Glomerular endothelial cell (primary cell): ENCODE measurements at regions not wholly inside any gene's neighbourhood (a gene's known extent, or its start where the extent isn't known, plus 50 kb on each side); places are given as distances from the start of the nearest gene placed in this dataset.
"Not testable (repeated sequence)": the region's sequence is repeated elsewhere in the genome, so short reads cannot be mapped to it uniquely, and the experiment has no call there.

ENCODE experiments used
- DNase-seq: peaks from one replicate; pipeline ENCODE4 v3.0.0-alpha.2; 2011; ENCODE audit warnings: low read depth, low spot score; ENCODE audit errors: extremely low read depth

GRCh38 chr12:114864837-114865551, 181.0 kb upstream of the TBX3 start:
- no peak for DNase-seq

GRCh38 chr12:114863911-114864310, 179.9 kb upstream of the TBX3 start:
- DNase-seq, result no peak

- no peak for DNase-seq
Measured at GRCh38 chr12:114860969-114861368, 177.0 kb upstream of the TBX3 start.

GRCh38 chr12:114858388-114859146, 174.6 kb upstream of the TBX3 start:
- no peak for DNase-seq

- DNase-seq, result no peak
Measured at GRCh38 chr12:114855678-114856077, 171.7 kb upstream of the TBX3 start.

- no peak for DNase-seq
Measured at GRCh38 chr12:114852976-114853529, 169.1 kb upstream of the TBX3 start.

- no peak for DNase-seq
Measured at GRCh38 chr12:114851981-114852380, 168.0 kb upstream of the TBX3 start.

- DNase-seq, result no peak
Measured at GRCh38 chr12:114850661-114851275, 166.8 kb upstream of the TBX3 start.

- DNase-seq, result no peak
Measured at GRCh38 chr12:114848666-114849065, 164.7 kb upstream of the TBX3 start.

- no peak for DNase-seq
Measured at GRCh38 chr12:114847441-114848035, 163.6 kb upstream of the TBX3 start.

GRCh38 chr12:114846771-114847170, 162.8 kb upstream of the TBX3 start:
- no peak for DNase-seq

- DNase-seq, result no peak
Measured at GRCh38 chr12:114841557-114842251, 157.7 kb upstream of the TBX3 start.

- DNase-seq, result no peak
Measured at GRCh38 chr12:114838480-114838879, 154.5 kb upstream of the TBX3 start.

GRCh38 chr12:114836609-114837008, 152.6 kb upstream of the TBX3 start:
- DNase-seq, result no peak

- no peak for DNase-seq
Measured at GRCh38 chr12:114835031-114835430, 151.1 kb upstream of the TBX3 start.

GRCh38 chr12:114834621-114835020, 150.6 kb upstream of the TBX3 start:
- no peak for DNase-seq

GRCh38 chr12:114829833-114830232, 145.9 kb upstream of the TBX3 start:
- no peak for DNase-seq

- not testable (repeated sequence) for DNase-seq
Measured at GRCh38 chr12:114829244-114829643, 145.3 kb upstream of the TBX3 start.

GRCh38 chr12:114827461-114827860, 143.5 kb upstream of the TBX3 start:
- DNase-seq, result no peak

- no peak for DNase-seq
Measured at GRCh38 chr12:114826244-114826643, 142.3 kb upstream of the TBX3 start.

GRCh38 chr12:114823724-114824123, 139.7 kb upstream of the TBX3 start:
- DNase-seq, result no peak
